ENCODE measurements at regions not wholly inside any gene's neighbourhood (a gene's known extent, or its start where the extent isn't known, plus 50 kb on each side); places are given as distances from the start of the nearest gene placed in this dataset.

GRCh38 chr3:99475229-99475628 is 163.2 kb upstream of the COL8A1 start:
- Histone ChIP-seq H3K4me3 (no peak overlapping the region), H3K27ac (no peak overlapping the region), H3K36me3 (no peaks in the 10 kb centered on the region), H3K4me1 (no peaks in the 10 kb centered on the region), H3K27me3 (no peaks in the 10 kb centered on the region), H3K9me3 (no peaks in the 10 kb centered on the region)
- TF ChIP-seq, protein P1, sequence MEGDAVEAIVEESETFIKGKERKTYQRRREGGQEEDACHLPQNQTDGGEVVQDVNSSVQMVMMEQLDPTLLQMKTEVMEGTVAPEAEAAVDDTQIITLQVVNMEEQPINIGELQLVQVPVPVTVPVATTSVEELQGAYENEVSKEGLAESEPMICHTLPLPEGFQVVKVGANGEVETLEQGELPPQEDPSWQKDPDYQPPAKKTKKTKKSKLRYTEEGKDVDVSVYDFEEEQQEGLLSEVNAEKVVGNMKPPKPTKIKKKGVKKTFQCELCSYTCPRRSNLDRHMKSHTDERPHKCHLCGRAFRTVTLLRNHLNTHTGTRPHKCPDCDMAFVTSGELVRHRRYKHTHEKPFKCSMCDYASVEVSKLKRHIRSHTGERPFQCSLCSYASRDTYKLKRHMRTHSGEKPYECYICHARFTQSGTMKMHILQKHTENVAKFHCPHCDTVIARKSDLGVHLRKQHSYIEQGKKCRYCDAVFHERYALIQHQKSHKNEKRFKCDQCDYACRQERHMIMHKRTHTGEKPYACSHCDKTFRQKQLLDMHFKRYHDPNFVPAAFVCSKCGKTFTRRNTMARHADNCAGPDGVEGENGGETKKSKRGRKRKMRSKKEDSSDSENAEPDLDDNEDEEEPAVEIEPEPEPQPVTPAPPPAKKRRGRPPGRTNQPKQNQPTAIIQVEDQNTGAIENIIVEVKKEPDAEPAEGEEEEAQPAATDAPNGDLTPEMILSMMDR (IDR thresholded peaks at IDR 0.05) = no peak
- TF ChIP-seq POLR2A (IDR thresholded peaks at IDR 0.05) = no peak
- DNase-seq = no peak

- Histone ChIP-seq H3K9me3 (no peaks in the 10 kb centered on the region), H3K36me3 (no peaks in the 10 kb centered on the region), H3K4me1 (no peaks in the 10 kb centered on the region), H3K27me3 (no peaks in the 10 kb centered on the region), H3K27ac (no peak overlapping the region), H3K4me3 (no peak overlapping the region)
- DNase-seq = no peak
- TF ChIP-seq, protein P1 (IDR thresholded peaks at IDR 0.05) = no peak
These were observed 163.6 kb upstream of the COL8A1 start for GRCh38 chr3:99474776-99475175.

DNA sequence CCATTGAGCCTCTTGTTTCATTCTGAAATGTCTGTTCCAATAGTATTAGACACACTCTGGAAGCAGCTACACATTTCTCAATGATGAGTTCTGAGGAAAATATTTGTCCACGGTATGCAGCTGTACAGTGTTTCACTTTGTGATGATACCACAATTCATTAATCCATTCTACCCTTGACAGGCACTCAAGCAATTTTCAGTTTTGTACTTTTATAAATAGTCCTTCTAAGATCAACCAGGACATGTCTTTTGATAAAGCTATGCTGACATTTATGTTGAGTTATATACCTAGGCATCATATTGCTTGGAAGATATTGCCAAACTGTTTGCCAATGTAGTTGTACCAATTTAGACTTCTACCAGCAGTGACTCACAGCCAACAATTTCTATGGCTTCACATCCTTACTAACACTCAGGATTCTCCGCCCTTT is 165.1 kb upstream of the COL8A1 start:
- no peak for TF ChIP-seq POLR2A (IDR thresholded peaks at IDR 0.05)
- TF ChIP-seq, protein P1 (IDR thresholded peaks at IDR 0.05) = no peak
- H3K4me1 ChIP-seq = no peaks in the 10 kb centered on the region
- no peaks in the 10 kb centered on the region for H3K36me3 ChIP-seq
- no peak overlapping the region for H3K4me3 ChIP-seq
- DNase-seq = no peak
- no peak overlapping the region for H3K27ac ChIP-seq
- H3K9me3 ChIP-seq = no peaks in the 10 kb centered on the region
- no peaks in the 10 kb centered on the region for H3K27me3 ChIP-seq

GRCh38 chr3:99472385-99472784 is 166.0 kb upstream of the COL8A1 start:
- Histone ChIP-seq H3K27me3 (no peaks in the 10 kb centered on the region), H3K36me3 (no peaks in the 10 kb centered on the region), H3K9me3 (no peaks in the 10 kb centered on the region), H3K27ac (no peak overlapping the region), H3K4me1 (no peaks in the 10 kb centered on the region), H3K4me3 (no peak overlapping the region)
- DNase-seq = no peak
- no peak for TF ChIP-seq POLR2A (IDR thresholded peaks at IDR 0.05)
- TF ChIP-seq, protein P1 (IDR thresholded peaks at IDR 0.05) = no peak

DNA sequence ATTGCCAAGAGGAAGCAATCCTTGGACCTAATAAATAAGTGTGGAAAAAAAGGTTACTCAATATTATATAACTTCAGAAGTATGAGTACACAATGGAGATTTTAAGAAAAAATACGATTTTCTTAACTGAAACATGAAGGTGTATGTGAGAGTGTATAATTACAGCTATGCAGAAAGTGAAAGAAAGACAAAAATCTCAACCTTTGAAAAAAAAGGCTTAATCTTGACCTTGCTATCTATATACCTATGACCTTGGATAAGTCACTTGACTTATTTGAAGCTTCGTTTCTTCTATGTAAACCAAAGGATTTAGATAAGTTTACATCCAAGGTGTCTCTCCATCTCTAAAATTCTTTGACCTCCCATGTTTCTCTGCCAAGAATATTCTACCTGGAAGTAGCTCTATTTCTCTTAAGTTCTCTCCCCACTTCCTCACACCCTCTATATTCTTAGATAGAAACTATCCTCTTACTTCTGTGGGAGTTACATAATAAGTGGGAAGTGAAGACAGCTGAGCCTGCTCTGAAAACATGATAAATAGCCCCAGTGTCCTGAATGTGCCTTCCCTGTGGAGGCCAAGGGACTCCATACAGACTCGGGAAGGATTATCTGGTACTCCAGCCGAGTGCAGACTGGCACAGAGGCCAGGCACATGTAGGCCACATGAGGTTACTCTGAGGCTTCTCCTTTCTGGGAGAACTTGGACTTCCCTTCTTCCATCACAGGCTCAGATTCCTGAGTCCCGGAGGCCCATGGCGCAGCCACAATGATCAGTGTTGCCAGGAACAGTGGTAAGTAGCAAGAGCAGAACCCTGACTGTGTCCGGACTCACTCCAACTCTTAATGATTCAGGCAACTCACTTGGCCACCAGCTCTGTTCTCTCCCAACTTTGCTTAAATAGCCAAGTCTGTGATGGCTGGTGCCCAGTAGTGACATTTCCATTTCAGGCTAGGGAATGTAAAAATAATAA is 166.8 kb upstream of the COL8A1 start:
- TF ChIP-seq, protein P1 (IDR thresholded peaks at IDR 0.05) = no peak
- TF ChIP-seq POLR2A (IDR thresholded peaks at IDR 0.05) = no peak
- Histone ChIP-seq H3K36me3 (no peaks in the 10 kb centered on the region), H3K4me1 (no peaks in the 10 kb centered on the region), H3K4me3 (no peak overlapping the region), H3K27me3 (no peaks in the 10 kb centered on the region), H3K9me3 (no peaks in the 10 kb centered on the region), H3K27ac (no peak overlapping the region)
- no peak for DNase-seq

Data from Peyer's patch (tissue), 4 donors.